ENCODE measurements at regions not wholly inside any gene's neighbourhood (a gene's known extent, or its start where the extent isn't known, plus 50 kb on each side); places are given as distances from the start of the nearest gene placed in this dataset.

- H3K4me3 ChIP-seq (ENCODE audit: low read depth, low read length), result no peak overlapping the region
- no peak for TF ChIP-seq CTCF (conservative IDR thresholded peaks at IDR 0.05; ENCODE audit: low read depth, low read length)
- no peak for DNase-seq (ENCODE audit: low read depth)
Measured at GRCh38 chr2:160876029-160876428, 284.2 kb upstream of the TANK start.

- TF ChIP-seq CTCF (conservative IDR thresholded peaks at IDR 0.05; ENCODE audit: low read depth, low read length), result no peak
- DNase-seq (ENCODE audit: low read depth), result no peak
Measured at GRCh38 chr2:160876765-160877164, 283.5 kb upstream of the TANK start.

GRCh38 chr2:160878618-160879017 is 281.6 kb upstream of the TANK start:
- no peak overlapping the region for H3K4me3 ChIP-seq (ENCODE audit: low read depth, low read length)
- TF ChIP-seq CTCF (conservative IDR thresholded peaks at IDR 0.05; ENCODE audit: low read depth, low read length), result no peak
- DNase-seq (ENCODE audit: low read depth), result no peak

More at GRCh38 chr2:160876765-160877164, 283.5 kb upstream of the TANK start:
- no peak overlapping the region for H3K4me3 ChIP-seq (ENCODE audit: low read depth, low read length)

- DNase-seq (ENCODE audit: low read depth), result no peak
- no peak overlapping the region for H3K4me3 ChIP-seq (ENCODE audit: low read depth, low read length)
Measured at GRCh38 chr2:160882906-160883305, 277.3 kb upstream of the TANK start.

GRCh38 chr2:160884056-160884455 is 276.2 kb upstream of the TANK start:
- no peak for DNase-seq (ENCODE audit: low read depth)
- no peak for TF ChIP-seq CTCF (conservative IDR thresholded peaks at IDR 0.05; ENCODE audit: low read depth, low read length)

More at GRCh38 chr2:160882906-160883305, 277.3 kb upstream of the TANK start:
- no peak for TF ChIP-seq CTCF (conservative IDR thresholded peaks at IDR 0.05; ENCODE audit: low read depth, low read length)

GRCh38 chr2:160889439-160890170 is 270.6 kb upstream of the TANK start:
- no peak for TF ChIP-seq CTCF (conservative IDR thresholded peaks at IDR 0.05; ENCODE audit: low read depth, low read length)
- no peak overlapping the region for H3K4me3 ChIP-seq (ENCODE audit: low read depth, low read length)
- DNase-seq (ENCODE audit: low read depth), result no peak

More at GRCh38 chr2:160884056-160884455, 276.2 kb upstream of the TANK start:
- H3K4me3 ChIP-seq (ENCODE audit: low read depth, low read length), result no peak overlapping the region

Data from epithelial cell of proximal tubule (primary cell).